Adipocyte (in vitro differentiated cells): ENCODE measurements at regions not wholly inside any gene's neighbourhood (a gene's known extent, or its start where the extent isn't known, plus 50 kb on each side); places are given as distances from the start of the nearest gene placed in this dataset.

Experiments
- DNase-seq: peaks from one replicate; pipeline ENCODE4 v3.0.0-alpha.2; 2015; ENCODE audit warnings: low read depth
- H3K27me3 ChIP-seq: replicated peaks from 2 replicates; pipeline ENCODE4 v1.7.0; 2013; ENCODE audit warnings: mild to moderate bottlenecking, low read length, moderate library complexity; ENCODE audit not compliant: control insufficient read depth, insufficient read depth
- H3K36me3 ChIP-seq: 2 replicates; pipeline ENCODE4 v1.7.0; 2013; ENCODE audit warnings: low read length, mild to moderate bottlenecking, moderate library complexity; ENCODE audit not compliant: control insufficient read depth, insufficient read depth, severe bottlenecking
- H3K4me1 ChIP-seq: 2 replicates; pipeline ENCODE4 v1.7.0; 2013; ENCODE audit warnings: mild to moderate bottlenecking, low read length, moderate library complexity; ENCODE audit not compliant: control insufficient read depth, insufficient read depth
- H3K4me3 ChIP-seq: 2 replicates; pipeline ENCODE4 v1.7.0; 2013; ENCODE audit warnings: mild to moderate bottlenecking, low read length, moderate library complexity
- H3K9ac ChIP-seq: 2 replicates; pipeline ENCODE4 v1.7.0; 2013; ENCODE audit warnings: mild to moderate bottlenecking, low read length, moderate library complexity
- H3K9me3 ChIP-seq: 2 replicates; pipeline ENCODE4 v1.7.0; 2013; ENCODE audit warnings: mild to moderate bottlenecking, low read length, moderate library complexity; ENCODE audit not compliant: control insufficient read depth

- DNase-seq, result no peak
- no peaks in the 10 kb centered on the region for H3K4me1 ChIP-seq
- no peak overlapping the region for H3K9ac ChIP-seq
- no peaks in the 10 kb centered on the region for H3K27me3 ChIP-seq
- H3K9me3 ChIP-seq, result peaks cover 4% of the 10 kb centered on the region
- no peaks in the 10 kb centered on the region for H3K36me3 ChIP-seq
- no peak overlapping the region for H3K4me3 ChIP-seq
Measured at GRCh38 chr10:128360783-128361182, 234.6 kb upstream of the MKI67 start.

GRCh38 chr10:128361487-128361886 lies 235.3 kb upstream of the MKI67 start:
- peaks cover 4% of the 10 kb centered on the region for H3K9me3 ChIP-seq
- no peaks in the 10 kb centered on the region for H3K36me3 ChIP-seq
- H3K4me3 ChIP-seq, result no peak overlapping the region
- H3K9ac ChIP-seq, result no peak overlapping the region
- DNase-seq, result no peak
- H3K4me1 ChIP-seq, result no peaks in the 10 kb centered on the region
- no peaks in the 10 kb centered on the region for H3K27me3 ChIP-seq

- H3K4me1 ChIP-seq, result no peaks in the 10 kb centered on the region
- no peak for DNase-seq
- H3K9ac ChIP-seq, result no peak overlapping the region
- peaks cover 4% of the 10 kb centered on the region for H3K9me3 ChIP-seq
- no peaks in the 10 kb centered on the region for H3K36me3 ChIP-seq
- no peak overlapping the region for H3K4me3 ChIP-seq
- H3K27me3 ChIP-seq, result no peaks in the 10 kb centered on the region
Measured at GRCh38 chr10:128362514-128362913, 236.3 kb upstream of the MKI67 start.

GRCh38 chr10:128364631-128365030 lies 238.4 kb upstream of the MKI67 start:
- Histone ChIP-seq H3K4me1 (no peaks in the 10 kb centered on the region), H3K9ac (no peak overlapping the region), H3K4me3 (no peak overlapping the region), H3K27me3 (no peaks in the 10 kb centered on the region), H3K9me3 (peaks cover 4% of the 10 kb centered on the region), H3K36me3 (no peaks in the 10 kb centered on the region)
- no peak for DNase-seq

GRCh38 chr10:128365156-128365725 lies 239.0 kb upstream of the MKI67 start:
- Histone ChIP-seq H3K27me3 (no peaks in the 10 kb centered on the region), H3K9ac (no peak overlapping the region), H3K9me3 (peaks cover 4% of the 10 kb centered on the region), H3K36me3 (no peaks in the 10 kb centered on the region), H3K4me1 (no peaks in the 10 kb centered on the region), H3K4me3 (no peak overlapping the region)
- DNase-seq, result no peak

GRCh38 chr10:128367807-128368206 lies 241.6 kb upstream of the MKI67 start:
- no peak for DNase-seq
- Histone ChIP-seq H3K4me3 (no peak overlapping the region), H3K4me1 (no peaks in the 10 kb centered on the region)

GRCh38 chr10:128369101-128369650 lies 243.0 kb upstream of the MKI67 start:
- no peaks in the 10 kb centered on the region for H3K27me3 ChIP-seq
- no peaks in the 10 kb centered on the region for H3K36me3 ChIP-seq
- no peaks in the 10 kb centered on the region for H3K9me3 ChIP-seq
- no peak overlapping the region for H3K9ac ChIP-seq
- no peaks in the 10 kb centered on the region for H3K4me1 ChIP-seq
- no peak for DNase-seq
- no peak overlapping the region for H3K4me3 ChIP-seq

More at GRCh38 chr10:128367807-128368206, 241.6 kb upstream of the MKI67 start:
- Histone ChIP-seq H3K27me3 (no peaks in the 10 kb centered on the region), H3K36me3 (no peaks in the 10 kb centered on the region), H3K9me3 (peaks cover 4% of the 10 kb centered on the region), H3K9ac (no peak overlapping the region)

- Histone ChIP-seq H3K9me3 (no peaks in the 10 kb centered on the region), H3K4me3 (no peak overlapping the region), H3K27me3 (no peaks in the 10 kb centered on the region), H3K36me3 (no peaks in the 10 kb centered on the region), H3K4me1 (no peaks in the 10 kb centered on the region), H3K9ac (no peak overlapping the region)
- no peak for DNase-seq
Measured at GRCh38 chr10:128373071-128373749, 247.0 kb upstream of the MKI67 start.

- H3K36me3 ChIP-seq, result no peaks in the 10 kb centered on the region
- no peaks in the 10 kb centered on the region for H3K9me3 ChIP-seq
- no peaks in the 10 kb centered on the region for H3K27me3 ChIP-seq
- no peaks in the 10 kb centered on the region for H3K4me1 ChIP-seq
- no peak for DNase-seq
- H3K4me3 ChIP-seq, result no peak overlapping the region
- no peak overlapping the region for H3K9ac ChIP-seq
Measured at GRCh38 chr10:128373831-128374230, 247.6 kb upstream of the MKI67 start.

- H3K27me3 ChIP-seq, result no peaks in the 10 kb centered on the region
- no peaks in the 10 kb centered on the region for H3K4me1 ChIP-seq
- DNase-seq, result no peak
- no peak overlapping the region for H3K4me3 ChIP-seq
- no peak overlapping the region for H3K9ac ChIP-seq
- H3K9me3 ChIP-seq, result no peaks in the 10 kb centered on the region
- H3K36me3 ChIP-seq, result no peaks in the 10 kb centered on the region
Measured at GRCh38 chr10:128375171-128375570, 248.9 kb upstream of the MKI67 start.

GRCh38 chr10:128377364-128377987 lies 251.3 kb upstream of the MKI67 start:
- Histone ChIP-seq H3K9ac (no peak overlapping the region), H3K27me3 (no peaks in the 10 kb centered on the region), H3K4me3 (no peak overlapping the region), H3K9me3 (no peaks in the 10 kb centered on the region), H3K36me3 (no peaks in the 10 kb centered on the region), H3K4me1 (no peaks in the 10 kb centered on the region)
- DNase-seq, result no peak
